ENCODE measurements at regions not wholly inside any gene's neighbourhood (a gene's known extent, or its start where the extent isn't known, plus 50 kb on each side); places are given as distances from the start of the nearest gene placed in this dataset.
A peak's percentile ranks its signal among the peaks of the same experiment; 100 is the strongest.

DNA sequence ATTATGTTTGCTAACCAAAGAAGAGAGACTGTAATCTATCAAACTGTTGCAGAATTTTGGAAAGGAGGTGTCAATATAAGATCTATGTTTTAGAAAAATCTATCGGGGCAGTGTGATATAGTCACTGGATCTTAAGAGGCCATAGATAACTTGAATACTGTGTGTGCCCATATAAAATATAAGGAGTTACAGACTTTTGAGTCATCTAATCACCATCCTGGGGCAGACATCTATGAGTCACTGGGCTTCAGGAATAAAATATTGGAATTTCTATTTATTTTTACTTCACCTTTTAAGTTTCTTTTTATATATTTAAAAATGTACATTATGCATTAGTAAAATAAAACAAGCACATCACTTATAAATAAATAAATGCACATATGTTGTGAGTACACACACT lies 509.3 kb upstream of the MAN1A1 start:
- no peak for DNase-seq

DNA sequence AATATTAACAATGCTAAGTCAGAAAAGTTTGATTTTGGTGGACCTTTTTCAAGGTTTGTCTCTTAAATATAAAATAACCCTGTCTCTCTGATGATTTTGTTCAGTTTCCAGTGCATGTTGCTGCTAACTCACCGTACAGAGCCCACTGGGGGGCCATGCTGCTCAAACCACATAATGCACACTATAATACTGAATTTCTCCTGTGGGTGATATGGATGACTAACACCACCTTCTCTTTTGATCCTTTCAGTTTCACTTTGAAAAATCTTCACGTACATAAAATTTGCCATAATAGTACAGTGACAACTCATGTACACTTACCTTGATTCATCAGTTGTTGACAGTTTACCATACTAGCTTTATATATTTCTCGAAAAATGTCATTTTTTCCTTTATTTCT lies 506.6 kb upstream of the MAN1A1 start:
- DNase-seq = no peak

DNA sequence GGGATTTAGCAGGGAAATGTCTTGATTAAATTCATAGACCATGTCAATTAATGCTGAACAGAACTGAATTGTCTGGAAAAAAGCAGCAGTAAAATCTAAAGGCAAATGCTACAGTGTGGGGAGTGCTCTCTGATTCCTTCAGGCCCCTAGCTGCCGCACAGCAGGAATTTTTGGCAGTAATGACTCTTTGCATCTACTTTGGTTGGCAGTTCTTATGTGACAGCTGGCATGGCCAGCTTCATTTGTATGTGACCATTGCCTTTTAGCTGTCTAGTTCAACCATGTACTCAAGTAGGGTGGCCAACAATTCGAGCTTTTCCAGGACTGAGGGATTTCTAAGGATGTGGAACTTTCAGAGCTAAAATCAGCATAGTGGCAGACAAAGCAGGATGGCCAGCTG lies 499.1 kb upstream of the MAN1A1 start:
- DNase-seq = no peak

DNA sequence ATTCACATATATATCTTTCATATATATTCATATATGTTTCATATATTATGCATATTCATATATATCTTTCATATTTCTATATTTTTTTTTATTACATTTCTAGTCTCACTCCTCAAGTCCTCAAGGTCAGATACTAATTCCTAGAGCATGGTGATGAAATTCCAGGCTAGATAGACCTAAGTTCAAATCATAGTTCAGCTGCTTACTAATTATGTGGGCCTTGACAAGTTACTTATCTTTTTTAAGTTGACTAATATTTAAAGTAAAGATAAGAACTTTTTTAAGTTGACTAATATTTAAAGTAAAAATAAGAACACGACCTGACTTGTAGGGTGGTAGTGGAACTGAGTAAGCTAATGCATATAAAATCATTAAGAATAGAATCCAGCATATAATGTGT lies 495.6 kb upstream of the MAN1A1 start:
- no peak for DNase-seq

DNA sequence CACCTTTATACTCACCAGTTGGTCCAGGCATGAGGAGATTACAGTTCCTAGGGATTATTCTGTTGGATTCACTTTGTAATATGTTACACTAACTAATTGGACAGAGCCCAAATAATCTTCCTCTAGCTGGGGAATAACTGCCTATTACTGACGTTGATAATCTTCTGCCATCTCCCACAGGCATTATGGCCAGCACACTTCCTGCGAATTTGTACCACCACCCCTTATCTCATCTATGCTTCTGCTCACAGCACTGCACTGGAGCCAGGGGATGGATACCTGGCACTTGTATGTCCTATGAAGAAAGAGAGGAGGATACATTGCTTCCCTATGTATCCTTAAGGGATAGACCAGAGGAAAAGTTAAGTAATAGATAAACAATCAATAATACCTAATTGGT lies 494.8 kb upstream of the MAN1A1 start:
- DNase-seq = no peak

DNA sequence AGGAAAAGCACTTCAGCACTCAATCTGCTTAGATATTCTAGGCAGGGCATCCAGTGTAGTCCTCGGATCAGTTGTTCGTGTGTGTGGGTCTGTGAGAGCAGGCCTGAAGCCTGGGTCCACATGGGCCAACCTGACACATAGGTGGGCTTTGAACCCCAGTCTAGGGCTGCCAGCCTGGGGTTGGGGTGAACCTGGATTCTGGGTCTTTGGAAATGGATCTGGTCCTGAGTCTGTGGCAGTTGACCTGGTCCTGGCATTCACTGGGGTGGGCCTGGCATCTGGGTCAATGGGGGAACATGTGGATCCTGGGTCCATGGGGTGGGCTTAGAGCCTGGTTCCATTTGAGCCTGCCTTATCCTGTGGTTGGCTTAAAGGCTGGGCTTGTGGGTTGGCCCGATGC lies 492.6 kb upstream of the MAN1A1 start:
- no peak for DNase-seq

DNA sequence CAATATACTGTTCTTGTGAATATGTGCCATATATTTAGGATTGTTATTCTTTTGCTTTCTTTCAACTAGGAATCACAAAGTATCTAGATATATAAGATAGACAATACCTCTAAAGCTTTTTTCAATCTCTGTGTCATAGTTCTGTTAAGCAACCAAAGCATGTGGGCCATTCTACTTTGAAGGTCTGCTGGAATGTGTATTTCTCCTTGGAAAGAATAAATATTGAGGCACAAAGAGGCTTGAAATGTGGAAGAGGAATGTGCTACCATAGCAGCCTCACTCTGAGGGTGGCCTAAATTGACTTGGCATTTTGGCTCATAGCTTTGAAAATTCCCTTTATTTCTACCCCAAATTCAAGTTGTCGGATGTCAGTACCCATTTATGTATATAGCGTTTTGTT lies 488.5 kb upstream of the MAN1A1 start:
- no peak for DNase-seq

DNA sequence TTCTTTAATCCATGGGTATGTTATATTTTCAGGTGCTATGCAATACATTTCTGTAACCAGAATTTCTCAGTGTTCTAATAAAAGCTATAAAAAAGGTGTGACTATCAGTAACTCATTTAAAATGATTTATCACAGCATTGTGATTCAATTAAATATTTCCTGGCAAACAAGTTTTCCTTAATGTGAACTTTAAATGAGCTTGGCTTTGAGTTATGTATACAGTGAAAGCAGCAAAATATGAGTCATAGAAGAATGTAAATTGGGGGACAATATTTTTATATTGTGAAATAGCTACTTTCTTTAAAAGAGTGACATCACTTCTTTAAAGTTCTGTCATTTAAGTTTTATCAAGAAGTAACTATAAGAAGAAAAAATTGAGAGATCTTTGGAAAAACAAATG lies 484.9 kb upstream of the MAN1A1 start:
- DNase-seq = no peak

DNA sequence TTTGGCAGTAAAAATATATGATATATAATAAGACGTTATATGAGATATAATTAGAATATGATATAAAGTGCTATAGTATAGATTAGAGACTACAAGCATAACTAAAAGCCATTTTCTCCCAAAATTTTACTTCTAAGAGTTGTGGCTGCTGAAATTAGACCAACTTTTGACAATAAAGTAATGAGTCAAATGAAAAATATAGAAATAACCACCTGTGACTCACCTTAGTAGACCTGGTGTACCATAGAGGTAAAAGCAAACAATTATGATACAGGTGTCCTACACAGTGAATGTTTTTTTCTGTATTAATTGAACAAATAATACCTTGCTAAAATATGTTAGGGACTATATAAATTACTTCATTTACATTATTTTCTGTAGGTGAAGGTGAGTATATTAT lies 482.9 kb upstream of the MAN1A1 start:
- DNase-seq = no peak

DNA sequence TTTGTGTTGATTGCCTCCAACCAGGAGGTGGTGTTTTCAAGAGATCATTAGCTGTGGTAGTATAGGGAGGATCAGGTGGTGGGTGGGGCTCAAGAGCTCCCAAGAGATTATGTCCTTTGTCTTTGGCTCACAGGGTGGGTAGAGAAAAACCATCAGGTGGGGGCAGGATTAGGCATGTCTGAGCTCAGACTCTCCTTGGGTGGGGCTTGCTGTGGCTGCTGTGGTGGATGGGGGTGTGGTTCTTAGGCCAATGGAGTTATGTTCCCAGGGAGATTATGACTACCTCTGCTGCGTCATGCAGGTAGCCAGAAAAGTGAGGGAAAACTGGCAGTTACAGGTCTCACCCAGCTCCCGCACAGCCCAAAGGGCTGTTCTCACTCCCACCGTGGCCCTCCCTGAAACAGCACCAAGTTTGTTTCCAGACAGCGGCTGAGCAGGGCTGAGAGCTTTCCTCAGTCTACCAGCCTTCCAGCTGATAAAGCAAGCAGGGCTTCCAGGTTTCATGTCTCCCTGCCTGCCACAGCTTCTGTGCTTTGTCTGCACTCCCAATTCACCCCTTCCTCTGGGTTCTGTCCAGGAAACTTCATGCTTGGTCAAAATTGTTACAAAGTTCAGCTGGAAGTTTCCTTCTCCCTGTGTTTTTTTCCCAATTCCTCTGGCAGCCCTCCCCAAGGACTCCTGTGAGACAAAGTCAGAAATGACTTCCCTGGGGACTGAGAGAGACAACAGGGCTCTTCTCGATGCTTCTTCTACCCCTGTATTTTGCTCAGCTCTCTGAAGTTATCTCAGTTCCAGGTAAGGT lies 481.1 kb upstream of the MAN1A1 start:
- DNase-seq = no peak

DNA sequence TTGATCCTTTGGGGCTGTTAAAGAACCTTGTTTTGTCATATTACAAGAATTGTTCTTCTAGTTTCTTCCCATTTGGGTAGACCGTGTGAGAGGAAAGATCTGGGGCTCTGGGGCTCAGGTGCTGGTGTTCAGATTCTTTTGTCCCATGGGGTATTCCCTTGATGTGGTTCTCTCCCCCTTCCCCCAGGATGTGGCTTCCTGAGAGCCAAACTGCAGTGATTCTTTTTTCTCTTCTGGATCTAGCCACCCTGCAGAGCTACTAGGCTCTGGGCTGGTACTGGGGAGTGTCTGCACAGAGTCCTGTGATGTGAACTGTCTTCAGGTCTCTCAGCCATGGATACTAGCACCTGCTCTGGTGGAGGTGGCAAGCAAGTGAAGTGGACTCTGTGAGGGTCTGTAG lies 480.5 kb upstream of the MAN1A1 start:
- no peak for DNase-seq

DNA sequence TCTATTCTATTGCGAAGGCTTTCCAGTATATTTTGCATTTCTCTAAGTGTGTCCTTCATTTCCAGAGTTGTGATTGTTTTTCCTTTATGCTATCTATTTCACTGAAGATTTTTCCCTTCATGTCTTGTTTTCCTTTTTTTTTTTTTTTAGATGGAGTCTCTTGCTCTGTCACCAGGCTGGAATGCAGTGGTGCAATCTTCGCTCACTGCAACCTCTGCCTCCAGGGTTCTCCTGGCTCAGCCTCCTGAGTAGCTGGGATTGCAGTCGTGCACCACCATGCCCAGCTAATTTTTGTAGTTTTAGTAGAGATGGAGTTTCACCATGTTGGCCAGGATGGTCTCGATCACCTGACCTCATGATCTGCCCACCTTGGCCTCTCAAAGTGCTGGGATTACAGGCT lies 479.9 kb upstream of the MAN1A1 start:
- DNase-seq = peak; percentile 82

DNA sequence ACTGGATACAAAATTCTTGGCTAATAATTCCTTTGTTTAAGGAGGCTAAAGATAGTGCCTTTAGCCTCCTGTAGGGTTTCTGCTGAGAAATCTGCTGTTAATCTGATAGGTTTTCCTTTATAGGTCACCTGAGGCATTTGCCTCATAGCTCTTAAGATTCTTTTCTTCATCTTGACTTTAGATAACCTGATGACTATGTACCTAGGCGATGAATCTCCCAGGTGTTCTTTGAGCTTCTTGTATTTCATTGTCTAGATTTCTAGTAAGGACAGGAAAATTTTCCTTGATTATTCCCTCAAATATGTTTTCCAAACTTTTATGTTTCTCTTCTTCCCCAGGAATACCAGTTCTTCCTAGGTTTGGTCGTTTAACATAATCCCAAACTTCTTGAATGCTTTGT lies 479.4 kb upstream of the MAN1A1 start:
- no peak for DNase-seq

DNA sequence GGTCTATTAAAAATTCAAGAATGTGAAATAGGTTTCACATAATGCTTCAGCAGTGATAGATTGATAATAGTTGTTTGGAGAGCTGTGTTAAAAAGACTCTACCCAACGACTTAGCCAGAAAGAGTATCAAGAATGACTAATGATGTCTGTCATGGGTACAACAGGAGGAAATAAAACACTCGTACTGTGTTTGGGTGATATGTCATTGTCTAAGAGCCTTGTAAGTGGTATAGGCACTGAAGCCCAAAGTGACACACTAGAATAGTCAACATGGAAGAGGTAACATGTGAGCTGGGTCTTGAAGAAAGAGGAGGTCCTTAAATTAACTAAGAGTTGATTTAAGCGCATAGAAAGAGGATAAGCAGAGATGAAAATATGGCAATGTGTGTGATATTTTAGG lies 471.8 kb upstream of the MAN1A1 start:
- no peak for DNase-seq

DNA sequence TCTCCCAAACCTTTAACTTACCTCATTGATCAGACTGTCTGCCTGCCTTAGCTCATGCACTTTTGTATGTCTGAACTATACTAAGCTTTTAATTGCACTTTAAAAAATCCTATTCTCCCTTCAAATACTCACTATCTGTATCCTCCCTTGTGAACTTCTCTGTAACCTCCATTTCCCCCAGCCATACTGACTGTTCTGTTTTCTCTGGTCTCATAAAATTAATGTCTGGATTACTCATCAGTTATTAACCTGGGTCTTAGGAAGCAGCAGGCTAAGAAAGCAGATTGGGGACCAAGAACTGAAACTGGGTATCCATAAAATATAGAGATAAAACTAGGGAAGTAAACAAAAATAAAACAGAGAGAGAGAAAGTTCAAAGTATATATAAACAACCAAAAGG lies 469.3 kb upstream of the MAN1A1 start:
- no peak for DNase-seq

DNA sequence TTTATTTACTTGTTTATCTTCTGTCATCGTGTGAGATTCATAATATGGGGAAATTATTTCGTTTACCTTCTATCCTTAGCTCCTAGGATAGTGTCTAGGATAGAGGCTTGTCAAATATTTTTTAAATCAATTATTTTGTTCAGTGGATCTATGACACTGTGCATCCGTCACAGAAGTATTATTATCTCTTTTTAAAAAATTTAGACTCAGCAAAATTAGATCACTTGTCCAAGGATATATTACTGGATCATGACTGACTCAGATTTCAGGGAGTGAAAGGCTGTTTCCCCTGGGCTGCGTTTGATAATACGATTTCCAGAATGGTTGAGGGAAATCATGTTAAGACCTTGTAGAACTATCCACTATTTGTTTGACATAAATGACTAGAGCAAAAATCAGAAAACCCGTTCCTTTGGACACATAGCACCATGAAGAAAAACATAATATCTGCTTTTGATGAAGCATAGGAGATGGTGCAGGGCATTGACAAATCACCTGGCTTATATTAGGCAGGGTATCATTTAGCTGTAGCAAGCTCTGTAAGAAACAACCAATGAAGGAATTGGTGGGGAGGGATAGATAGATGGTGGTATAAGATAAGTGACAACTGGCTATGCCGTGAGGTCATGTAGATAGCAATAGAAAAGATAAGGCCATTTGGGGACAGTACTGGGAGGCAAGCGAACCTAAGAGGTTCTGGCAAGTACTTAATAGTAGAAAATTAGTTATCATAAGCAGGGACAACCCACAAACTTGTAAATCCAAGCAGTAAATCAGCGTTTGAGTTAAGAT lies 465.2 kb upstream of the MAN1A1 start:
- no peak for DNase-seq

DNA sequence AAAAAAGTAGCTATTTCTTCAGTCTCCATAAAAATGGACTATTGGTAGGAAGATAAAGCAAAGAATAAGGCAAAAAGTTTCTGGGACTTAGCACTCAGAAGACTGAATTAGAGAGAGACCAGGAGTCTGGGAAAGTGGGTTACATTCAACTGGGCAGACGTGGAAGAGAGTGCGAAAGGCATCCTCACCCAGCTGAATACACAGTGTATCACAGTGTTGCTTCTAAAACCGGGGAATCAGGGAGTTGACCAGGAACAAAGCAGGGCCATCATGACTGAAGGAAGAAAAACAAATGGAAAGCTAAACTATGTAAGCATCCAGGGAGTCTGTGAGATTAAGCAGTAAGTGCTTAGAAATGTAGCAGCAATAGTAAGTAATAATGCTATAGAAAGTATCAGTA lies 452.9 kb upstream of the MAN1A1 start:
- DNase-seq = no peak

DNA sequence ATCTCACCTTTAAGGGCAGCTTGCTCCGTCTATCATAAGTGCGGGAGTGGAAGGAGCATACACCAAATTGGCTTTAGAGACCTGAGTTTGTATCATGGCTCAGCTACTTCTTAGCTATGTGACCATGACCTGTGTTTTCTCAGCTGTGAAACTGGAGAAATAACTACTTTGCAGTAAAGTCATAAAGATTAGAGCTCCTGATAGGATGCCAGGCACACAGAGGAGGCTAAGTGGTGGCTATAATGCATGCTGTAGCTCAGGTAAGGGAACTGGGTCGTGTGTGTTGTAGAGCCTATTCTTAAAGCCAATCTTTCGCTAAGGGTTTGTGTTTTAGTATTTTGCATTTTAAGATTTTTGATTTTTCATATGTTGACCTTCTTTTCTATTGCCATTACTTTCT lies 451.5 kb upstream of the MAN1A1 start:
- DNase-seq = peak; percentile 59

DNA sequence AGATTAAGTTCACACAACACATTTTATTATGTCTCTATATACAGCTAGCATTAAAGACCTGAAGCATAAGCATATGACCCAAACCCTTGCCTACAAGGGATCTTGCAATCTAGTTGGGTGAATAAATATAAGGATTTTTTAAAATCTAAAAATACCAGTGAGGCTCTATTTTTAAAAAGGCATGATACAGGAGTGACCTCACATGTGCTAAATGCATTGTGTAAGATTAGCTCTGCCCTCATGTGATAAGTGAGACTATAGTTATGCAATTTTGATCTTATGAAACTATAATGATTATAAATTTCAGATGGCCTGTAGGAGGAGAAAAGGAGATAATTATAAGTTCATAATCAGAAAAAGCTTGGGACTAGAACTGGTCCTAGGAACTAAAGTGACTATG lies 451.0 kb upstream of the MAN1A1 start:
- DNase-seq = no peak

DNA sequence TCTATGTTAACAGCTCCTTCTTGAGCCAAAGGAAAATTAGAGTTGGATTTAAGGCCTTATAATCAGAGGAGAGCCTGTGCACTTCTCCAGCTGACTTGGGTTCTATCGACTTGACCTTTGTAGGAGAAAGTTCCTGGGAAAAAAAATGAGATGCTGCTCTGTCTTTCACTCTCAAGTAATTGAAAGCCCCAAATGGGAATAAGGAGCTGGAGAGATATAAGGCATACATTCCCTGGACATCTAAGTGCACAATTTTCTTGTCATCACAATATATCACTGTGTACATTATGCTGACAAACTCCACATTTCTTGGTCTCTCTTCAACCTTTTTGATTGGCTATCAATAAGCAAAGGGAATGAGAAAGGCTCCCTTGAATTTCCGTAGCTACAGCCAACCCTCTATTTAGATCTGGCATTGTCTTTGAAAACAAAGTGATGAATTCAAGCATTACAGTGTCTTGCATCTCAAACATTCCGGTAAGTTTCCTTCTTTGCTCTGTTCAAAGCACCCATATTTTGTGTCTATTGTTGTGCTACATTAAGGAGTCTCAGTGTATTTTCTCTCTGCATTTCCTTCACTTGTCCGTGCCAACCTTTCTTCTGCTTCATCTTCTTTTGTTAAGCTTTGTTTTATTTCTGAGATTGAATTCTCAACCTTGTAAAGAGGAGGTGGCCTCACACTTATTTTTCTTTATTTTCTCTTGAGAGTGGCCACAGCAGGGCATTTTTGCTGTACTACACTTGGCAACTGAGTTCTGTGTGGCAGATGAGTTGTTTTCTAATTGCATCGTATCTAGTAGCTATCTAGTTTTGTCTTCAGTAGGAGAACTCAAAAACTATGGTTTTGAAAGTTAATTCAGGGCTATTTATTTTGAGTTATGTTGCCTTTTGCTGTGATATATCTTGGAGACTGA lies 450.3 kb upstream of the MAN1A1 start:
- no peak for DNase-seq

DNA sequence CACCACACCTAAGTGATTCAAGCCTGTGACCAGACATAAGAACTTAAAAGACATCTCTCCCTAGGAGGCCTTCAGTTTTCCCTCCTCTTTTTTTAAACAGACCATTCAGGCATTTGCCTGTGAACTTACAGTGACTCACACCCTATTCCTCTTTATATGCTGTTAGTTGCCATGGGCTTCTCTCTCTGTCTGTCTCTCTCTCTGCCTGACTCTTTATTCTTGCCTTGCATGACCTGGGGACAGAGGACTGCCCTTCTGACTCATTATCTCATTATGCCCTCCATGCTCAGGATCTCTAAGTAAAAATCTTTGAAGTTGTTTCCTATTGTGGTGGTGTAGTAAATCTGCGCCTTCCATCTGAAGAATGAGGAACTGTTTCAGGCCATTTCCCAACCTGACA lies 442.2 kb upstream of the MAN1A1 start:
- peak; percentile 80 for DNase-seq

DNA sequence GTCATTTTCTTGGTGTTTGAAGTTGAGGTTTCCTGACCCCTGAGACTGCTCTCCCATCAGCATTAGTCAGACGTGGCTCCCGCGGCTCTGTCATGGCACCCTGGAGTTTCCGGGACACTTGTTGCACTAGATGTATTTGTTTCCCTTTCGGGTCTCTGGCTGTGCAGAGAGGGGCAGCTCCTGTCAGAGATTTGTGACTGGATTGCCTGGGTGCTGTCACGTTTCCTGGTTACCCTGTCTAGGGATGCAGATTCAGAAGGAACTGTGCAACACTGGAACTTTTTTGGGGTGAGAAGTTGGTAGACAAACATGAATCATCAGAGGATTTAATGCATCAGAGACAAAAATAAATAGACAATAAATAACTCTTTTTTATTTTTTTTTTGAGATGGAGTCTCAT lies 431.8 kb upstream of the MAN1A1 start:
- no peak for DNase-seq

DNA sequence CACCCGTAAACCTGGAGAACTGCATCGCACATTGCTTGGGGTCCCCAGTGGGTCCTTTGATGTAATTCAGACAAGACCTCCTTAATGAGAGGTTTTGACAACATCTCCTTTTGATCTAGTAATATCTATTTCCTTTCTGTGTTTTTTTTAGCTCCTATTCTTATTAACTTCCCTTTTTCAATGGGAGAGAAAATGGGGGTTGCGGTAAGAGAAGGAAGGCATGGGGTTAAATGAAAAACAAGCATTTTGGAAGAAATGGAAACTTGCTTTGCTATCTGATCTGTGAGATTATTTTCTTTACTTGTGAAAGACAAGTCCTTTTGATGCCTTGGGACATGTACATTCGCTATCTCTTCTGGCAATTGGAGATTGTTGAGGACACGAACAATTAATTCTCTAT lies 418.6 kb upstream of the MAN1A1 start:
- no peak for DNase-seq

All from islet precursor cell (in vitro differentiated cells).